NOMO-1 (cell line): ENCODE measurements at regions not wholly inside any gene's neighbourhood (a gene's known extent, or its start where the extent isn't known, plus 50 kb on each side); places are given as distances from the start of the nearest gene placed in this dataset.

Experiments used
- DNase-seq, 2 experiments: peaks; one replicate each; lab custom pipeline; 2025; ENCODE audit not compliant: unreplicated experiment in 2 of 2; lab: John Stamatoyannopoulos, UW

GRCh38 chr19:28859811-28860210 lies 353.1 kb downstream of the UQCRFS1 start:
- no peak for DNase-seq

DNA sequence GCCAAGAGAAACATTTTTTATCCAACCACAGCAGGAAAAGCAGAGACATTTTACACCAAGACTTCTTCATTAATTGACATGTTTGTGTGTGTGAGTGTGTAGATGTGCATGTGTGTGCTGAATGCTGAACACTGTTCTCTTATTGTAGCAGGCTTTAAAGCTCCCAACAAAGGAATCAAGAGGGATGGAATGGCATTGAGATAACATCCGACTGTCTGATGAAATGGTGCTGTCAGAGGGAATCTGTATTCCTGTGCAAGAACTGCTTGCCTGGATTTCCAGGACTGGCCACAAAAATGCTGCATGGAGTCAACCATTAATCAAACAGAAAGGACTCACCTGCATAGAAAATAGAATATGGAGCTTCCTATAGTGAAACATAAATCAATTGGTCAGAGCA lies 354.0 kb downstream of the UQCRFS1 start:
- no peak for DNase-seq

DNA sequence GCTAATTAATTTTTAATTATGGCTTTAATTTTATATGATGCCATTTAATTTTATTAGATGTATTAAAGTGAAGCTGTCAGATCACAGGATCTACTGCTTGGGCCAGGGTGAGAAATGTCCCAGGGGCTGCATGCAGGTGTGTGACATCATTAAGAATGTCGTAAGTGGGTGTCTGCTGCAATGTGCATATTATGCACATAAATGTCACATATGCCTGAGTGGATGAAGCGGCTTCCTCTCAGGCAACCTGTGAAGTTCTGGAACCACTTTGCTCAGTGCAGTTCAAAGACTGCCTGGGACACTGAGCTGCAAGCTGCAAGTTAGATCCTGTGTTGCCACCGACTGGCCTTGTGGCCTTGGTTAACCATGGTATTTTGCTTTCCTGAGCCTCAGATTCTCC lies 355.0 kb downstream of the UQCRFS1 start:
- DNase-seq = no peak

DNA sequence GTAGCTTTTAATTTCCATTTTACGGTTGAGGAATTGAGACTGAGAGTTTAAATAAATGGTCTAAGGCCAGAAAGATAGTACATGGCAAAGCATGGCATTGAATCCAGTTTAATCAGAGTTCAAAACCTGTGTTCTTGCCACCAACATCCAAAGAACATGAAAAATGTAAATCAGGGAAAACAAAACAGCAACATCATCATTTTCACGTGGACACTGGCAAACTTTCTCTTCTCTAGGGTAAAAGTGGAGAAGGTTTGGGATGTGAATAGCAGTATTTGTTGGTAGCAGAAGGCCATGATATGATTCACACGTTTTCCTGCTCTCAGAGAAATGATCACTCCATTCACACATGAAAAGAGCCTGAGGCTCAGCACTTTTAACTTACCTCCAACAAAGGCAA lies 357.7 kb downstream of the UQCRFS1 start:
- no peak for DNase-seq

DNA sequence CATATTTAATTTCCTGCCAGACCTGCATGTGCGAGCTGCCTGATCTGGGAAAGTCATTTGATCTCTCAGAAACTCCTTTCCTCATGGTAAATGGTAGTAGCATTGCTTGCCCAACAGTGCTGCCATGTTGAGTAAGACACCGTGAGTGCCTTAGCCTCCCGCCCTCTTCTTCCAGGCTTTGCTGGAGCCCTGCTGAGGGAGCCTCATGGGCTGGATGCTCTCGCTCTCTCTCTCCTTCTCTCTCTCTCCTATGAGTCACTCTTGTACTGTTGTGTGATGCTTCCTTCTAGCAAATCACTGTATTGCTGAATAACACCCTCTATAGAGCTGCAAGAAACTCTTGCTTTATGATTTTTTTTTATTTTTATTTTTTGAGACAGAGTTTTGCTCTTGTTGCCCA lies 365.5 kb downstream of the UQCRFS1 start:
- DNase-seq = no peak

GRCh38 chr19:28846094-28846812 lies 366.7 kb downstream of the UQCRFS1 start:
- DNase-seq = no peak

DNA sequence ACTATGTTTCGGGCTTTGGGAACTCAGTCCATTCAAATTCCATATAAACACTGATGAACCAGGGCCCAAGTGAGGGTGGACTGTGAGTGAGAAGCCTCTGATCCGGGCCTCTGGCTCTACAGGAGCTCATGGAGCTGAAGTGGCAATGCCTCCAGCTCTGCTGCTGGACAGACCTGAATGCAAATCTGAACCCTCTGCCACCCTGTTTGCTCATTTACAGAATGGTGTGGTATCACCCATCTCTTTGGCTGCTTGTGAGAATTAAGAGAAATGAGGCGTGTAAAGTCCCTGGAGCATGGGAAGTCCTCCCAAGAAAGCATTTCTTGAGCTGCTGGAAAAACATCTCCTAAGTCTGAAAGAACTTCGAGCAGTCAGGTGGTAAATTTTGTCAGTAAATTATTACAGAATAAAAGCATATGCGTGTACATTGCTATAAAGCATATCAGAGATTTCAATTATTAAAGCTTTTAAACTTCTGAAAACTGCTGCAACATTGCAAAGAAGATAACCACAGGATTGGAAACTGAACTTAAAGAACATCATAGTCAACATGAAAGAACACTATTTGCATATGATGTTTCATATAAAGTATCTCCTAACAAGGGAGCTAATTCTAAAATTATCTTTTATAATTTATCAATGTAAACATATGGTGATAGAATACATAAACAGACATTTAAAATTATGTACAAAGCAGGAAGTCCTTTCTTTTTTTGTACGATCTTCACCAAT lies 369.0 kb downstream of the UQCRFS1 start:
- no peak for DNase-seq

DNA sequence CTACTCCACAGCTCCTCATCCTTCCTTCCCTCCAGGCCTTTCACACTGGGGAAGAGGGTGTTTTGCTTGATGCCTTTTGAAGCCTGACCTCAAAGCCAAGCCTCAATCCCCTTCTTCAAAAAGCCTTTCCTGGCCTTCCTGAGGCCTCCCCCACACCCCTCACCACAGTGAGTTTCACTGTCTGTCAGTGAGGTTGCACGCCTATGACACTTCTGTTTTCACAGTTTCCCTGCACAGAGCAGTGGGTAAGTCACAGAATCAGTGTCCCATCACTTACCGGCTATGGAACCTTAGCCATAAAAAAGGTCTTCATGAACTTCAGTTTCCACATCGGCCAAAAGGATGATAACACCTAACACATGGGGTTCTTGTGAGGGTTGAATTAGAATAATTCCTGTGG lies 371.4 kb downstream of the UQCRFS1 start:
- DNase-seq = no peak

DNA sequence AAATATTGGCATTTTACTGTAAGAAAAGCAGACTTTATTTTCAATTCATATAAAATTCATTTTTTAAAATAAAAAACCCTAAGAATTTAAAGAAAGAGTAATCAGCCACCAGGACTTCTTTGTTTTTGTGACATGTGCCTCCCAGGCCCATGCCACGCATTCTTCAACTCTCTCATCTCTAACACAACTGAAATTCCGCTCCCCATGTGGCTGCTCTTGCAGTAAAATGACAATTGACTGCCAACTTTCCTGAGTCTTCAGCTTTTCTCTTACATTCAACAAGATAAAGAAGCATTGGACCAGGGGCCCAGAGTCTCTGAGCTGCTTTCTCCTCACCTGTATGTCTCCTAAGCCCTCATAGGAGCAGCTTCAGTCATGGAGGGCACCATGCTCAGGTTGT lies 372.1 kb downstream of the UQCRFS1 start:
- DNase-seq = no peak

DNA sequence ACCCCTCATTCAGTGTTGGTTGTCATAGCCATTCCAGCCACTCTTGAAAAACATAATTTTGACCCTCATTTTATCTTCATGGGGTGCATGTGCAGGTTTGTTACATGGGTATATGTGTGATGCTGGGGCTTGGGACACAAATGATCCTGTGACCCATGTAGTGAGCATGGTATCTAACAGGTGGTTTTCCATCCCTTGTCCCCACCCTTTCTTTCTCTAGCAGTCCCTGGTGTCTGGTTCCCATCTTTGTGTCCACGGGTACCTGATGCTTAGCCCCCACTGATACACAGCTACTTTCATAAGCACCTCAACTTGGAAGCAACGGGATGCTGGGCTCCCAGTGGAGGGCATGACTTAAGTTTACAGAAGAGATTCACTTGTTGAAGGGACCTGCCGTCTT lies 373.5 kb downstream of the UQCRFS1 start:
- no peak for DNase-seq

DNA sequence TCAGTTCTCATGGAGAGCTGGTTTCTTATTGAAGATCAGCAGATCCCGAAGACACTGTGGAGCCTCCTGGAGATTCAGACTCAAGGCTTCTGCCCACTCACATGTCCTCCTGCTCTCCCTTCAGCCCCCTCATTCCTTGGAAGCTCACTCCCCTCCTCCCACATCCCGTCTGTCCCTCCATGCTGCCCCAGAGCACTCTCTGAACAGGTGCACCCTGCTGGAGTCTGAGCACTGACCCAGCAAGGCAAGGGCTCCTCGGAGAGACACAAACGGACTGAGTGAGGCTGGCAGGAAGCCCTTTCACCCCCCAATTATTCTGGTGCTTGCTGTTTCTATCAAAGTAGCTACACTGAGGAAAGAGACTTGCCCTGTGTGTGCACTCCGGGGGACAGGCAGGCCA lies 374.0 kb downstream of the UQCRFS1 start:
- DNase-seq = no peak

DNA sequence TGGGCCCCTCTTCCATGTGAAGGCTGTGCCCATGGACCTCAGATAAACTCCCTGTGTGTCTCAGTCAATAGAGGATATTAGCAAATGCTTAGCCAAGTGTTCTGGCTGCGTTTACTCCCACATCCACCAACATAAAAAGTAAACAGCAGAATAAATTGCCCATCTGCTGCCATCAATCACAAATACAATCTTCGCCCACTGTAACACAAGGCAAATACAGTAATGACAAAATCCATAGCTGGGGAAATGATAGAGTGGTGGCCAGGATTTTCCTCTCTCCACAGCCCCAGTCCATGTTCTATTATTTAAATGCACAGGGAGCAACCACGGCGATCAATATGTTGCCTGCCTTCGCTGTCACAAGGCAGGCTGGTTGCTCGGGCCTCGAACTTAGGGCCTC lies 376.5 kb downstream of the UQCRFS1 start:
- DNase-seq = no peak

GRCh38 chr19:28834996-28835395 lies 378.0 kb downstream of the UQCRFS1 start:
- DNase-seq = no peak

DNA sequence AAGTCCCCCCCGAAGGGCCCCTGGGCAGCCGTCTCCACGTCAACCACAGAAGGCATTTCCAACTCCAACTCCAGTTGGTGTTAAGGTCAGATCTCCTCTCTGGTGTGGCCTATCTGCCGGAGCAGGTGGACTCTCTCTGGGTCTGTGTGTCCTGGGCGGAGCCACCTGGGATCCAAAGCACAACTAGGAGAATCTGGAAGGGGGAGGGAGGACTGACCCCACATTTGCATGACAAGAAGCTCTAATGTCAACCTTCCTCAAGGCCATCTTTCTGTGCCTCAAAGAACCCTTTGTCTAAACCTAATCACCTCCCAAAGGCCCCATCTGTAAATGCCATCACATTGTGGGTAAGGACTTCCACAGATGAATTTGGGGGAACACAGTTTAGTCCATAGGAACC lies 381.5 kb downstream of the UQCRFS1 start:
- DNase-seq = no peak

DNA sequence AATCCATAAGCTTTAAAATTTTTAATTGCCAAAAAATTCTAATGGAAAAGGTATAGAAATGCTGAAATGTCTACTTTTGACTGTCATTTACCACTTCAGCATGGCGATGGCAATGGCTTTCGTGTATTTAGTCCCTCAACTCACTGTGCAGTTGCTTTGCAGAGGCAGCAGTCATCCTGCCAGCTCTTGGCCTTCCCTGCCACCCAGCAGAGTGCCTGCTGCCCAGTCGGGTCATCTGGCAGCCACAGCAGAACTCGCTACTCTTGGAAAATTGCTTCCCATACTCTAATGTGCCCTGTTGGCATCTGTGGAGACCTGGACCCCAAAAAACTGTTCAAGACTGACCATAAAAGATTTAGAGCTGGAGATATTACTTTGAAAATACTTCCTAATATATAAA lies 383.2 kb downstream of the UQCRFS1 start:
- no peak for DNase-seq

GRCh38 chr19:28829359-28829758 lies 383.6 kb downstream of the UQCRFS1 start:
- no peak for DNase-seq

DNA sequence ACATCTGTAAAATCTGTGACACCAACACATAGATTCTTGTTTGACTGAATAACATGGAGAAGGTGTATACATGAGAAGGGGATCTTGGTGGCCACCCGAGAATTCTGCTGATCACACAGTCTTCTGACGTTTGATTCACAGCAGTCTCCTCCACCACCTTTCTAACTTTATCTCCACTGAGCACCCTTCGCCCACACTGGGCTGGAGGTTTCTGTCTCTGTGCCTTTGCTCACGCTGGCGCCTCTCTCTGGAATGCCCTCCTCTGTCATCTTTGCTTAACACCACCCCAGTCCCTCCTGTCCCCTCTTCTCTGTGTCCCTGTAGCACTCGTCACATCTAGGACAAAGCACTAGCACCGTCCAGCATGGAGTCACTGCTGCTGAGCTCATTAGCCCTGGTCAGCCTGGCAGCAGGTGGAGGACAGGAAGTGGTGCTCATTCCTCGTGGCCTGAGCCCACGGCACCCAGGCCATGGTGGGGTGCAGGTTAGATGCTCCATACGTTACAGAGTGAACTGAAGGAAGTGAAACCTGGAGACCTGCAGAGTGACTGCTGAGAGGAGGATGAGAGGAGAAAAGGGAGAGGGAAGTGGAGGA lies 384.6 kb downstream of the UQCRFS1 start:
- no peak for DNase-seq

- DNase-seq = no peak
Observed at GRCh38 chr19:28827382-28827781, 385.6 kb downstream of the UQCRFS1 start.

GRCh38 chr19:28823338-28823961 lies 389.5 kb downstream of the UQCRFS1 start:
- no peak for DNase-seq

- DNase-seq = no peak
Observed at GRCh38 chr19:28820289-28820688, 392.7 kb downstream of the UQCRFS1 start.

GRCh38 chr19:28815257-28815656 lies 397.7 kb downstream of the UQCRFS1 start:
- DNase-seq = no peak

DNA sequence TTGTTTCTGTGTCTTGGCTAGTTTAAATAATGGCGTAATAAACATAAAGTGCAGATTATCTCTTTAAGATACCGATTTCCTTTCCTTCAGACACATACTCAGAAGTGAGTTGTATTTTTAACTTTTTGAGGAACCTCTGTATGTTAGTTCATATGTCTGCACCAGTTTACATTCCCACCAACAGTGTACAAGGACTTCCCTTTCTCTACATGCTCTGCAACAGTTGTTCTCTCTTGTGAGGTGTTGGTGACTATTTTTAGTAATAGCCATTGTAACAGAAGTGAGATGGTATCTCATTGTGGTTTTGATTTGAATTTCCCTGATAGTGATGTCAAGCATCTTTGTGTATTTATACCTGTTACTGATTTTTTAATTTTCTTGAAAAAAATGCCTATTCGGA lies 418.6 kb downstream of the UQCRFS1 start:
- DNase-seq = no peak
